Stomach smooth muscle (tissue), 2 donors: ENCODE measurements at regions not wholly inside any gene's neighbourhood (a gene's known extent, or its start where the extent isn't known, plus 50 kb on each side); places are given as distances from the start of the nearest gene placed in this dataset.

Source experiments
- H3K27ac ChIP-seq: one replicate; pipeline ENCODE4 v1.7.0; 2013; ENCODE audit warnings: mild to moderate bottlenecking, low read length, inconsistent platforms
- H3K27me3 ChIP-seq, 2 donors: one replicate each; pipeline ENCODE4 v1.7.0; 2013; ENCODE audit warnings: low read length in 2 of 2; ENCODE audit not compliant: insufficient read depth in 2 of 2, control insufficient read depth in 1 of 2
- H3K36me3 ChIP-seq, 2 donors: one replicate each; pipeline ENCODE4 v1.7.0; 2013; ENCODE audit warnings: low read length in 2 of 2; ENCODE audit not compliant: control insufficient read depth in 2 of 2, insufficient read depth in 2 of 2
- H3K4me1 ChIP-seq: one replicate; pipeline ENCODE4 v1.7.0; 2013; ENCODE audit warnings: low read length; ENCODE audit not compliant: control insufficient read depth, insufficient read depth
- H3K4me3 ChIP-seq, 2 donors: one replicate each; pipeline ENCODE4 v1.7.0; 2013; ENCODE audit warnings: low read length in 2 of 2
- H3K9ac ChIP-seq, 2 donors: one replicate each; pipeline ENCODE4 v1.7.0; 2013; ENCODE audit warnings: low read length in 2 of 2, mild to moderate bottlenecking in 1 of 2
- H3K9me3 ChIP-seq, 2 donors: one replicate each; pipeline ENCODE4 v1.7.0; 2013; ENCODE audit warnings: low read length in 2 of 2; ENCODE audit not compliant: control insufficient read depth in 2 of 2
- donor health status: healthy.
- donor health status: Pancreatic carcinoma.

DNA sequence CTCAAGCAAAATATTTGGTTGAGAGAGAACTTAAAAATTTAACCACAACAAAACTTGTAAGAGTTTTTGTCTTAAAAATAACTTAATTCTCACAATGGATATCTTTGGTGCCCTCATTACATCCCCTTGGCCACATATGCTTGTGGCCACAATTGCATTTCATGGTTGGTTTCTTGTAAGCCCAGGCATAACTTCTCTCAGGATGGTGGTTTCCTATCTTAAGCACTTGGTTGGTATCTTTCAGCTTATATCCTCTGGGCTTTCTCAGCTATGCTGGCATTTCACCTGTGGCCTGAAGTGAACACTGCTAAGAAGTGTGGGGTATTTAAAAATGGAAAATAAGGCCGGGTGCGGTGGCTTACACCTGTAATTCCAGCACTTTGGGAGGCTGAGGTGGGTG is 212.4 kb upstream of the MEF2C start:
- Histone ChIP-seq H3K9me3 (no peaks in the 10 kb centered on the region), H3K9ac (no peak overlapping the region), H3K27ac (no peak overlapping the region), H3K4me1 (no peaks in the 10 kb centered on the region), H3K27me3 (no peaks in the 10 kb centered on the region), H3K36me3 (no peaks in the 10 kb centered on the region), H3K4me3 (no peak overlapping the region)

- Histone ChIP-seq H3K9ac (no peak overlapping the region), H3K9me3 (no peaks in the 10 kb centered on the region), H3K27ac (no peak overlapping the region), H3K27me3 (no peaks in the 10 kb centered on the region), H3K36me3 (no peaks in the 10 kb centered on the region), H3K4me1 (no peaks in the 10 kb centered on the region), H3K4me3 (no peak overlapping the region)
Measured at GRCh38 chr5:89090037-89090436, 207.1 kb upstream of the MEF2C start.

DNA sequence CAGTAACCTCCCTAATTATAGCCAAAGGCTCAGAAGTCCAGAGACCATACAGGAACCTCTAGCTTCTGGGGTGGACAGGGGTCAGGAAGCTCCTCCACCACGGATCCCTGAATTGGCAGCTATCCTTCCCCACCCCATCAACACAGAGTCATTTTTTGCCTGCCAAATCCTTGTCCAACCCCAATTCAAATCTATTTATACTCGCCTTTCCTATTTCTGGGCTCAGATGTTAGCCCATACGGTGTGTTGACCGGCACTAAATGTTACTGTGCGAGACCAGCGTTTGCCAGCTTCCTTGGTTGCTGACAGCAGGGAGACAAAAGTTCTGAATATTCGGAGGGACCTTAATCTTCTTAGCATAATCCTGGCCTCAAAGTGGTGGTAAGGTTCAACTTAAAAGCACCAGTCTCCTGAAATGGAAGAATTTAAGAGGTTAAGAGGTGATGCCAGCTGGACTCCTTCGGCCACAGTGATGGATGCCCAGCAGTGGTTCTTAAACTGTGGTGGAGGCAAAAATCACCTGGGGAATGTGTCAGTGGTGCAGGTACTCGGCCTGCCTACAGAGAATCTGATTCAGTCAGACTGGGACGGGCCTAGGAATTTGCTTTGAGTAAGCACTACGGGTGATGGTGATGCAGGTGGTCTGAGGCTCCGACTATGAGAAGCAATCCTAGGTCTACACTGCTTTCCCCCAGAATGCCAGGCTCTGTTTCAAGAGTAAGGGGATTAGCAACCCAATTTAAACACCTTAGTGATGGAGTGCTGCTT is 204.8 kb upstream of the MEF2C start:
- no peaks in the 10 kb centered on the region for H3K4me1 ChIP-seq
- H3K36me3 ChIP-seq: no peaks in the 10 kb centered on the region
- no peaks in the 10 kb centered on the region for H3K9me3 ChIP-seq
- no peak overlapping the region for H3K27ac ChIP-seq
- H3K4me3 ChIP-seq: no peak overlapping the region
- no peak overlapping the region for H3K9ac ChIP-seq
- no peaks in the 10 kb centered on the region for H3K27me3 ChIP-seq

DNA sequence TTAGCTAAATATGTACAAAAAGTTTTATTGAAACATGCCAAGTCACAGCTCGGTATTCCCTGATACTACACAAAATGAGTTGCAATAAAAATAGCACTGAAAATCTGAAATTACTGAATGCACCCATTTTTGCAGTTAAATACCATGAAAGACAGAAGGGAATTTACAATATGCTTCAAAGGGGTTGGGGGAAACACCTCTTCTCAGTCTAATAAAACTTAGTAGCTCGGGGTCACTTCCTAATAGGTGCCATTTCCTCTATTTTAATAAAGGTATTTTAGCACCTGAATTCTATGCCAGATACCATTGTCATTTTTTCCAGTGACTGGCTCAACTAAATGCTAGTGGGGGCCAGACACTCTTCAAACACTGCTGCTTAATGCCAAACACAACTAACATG is 204.1 kb upstream of the MEF2C start:
- no peak overlapping the region for H3K4me3 ChIP-seq
- H3K9me3 ChIP-seq: no peaks in the 10 kb centered on the region
- no peaks in the 10 kb centered on the region for H3K27me3 ChIP-seq
- H3K9ac ChIP-seq: no peak overlapping the region
- no peaks in the 10 kb centered on the region for H3K4me1 ChIP-seq
- H3K27ac ChIP-seq: no peak overlapping the region
- H3K36me3 ChIP-seq: no peaks in the 10 kb centered on the region

GRCh38 chr5:89086390-89087086 is 203.6 kb upstream of the MEF2C start:
- H3K4me3 ChIP-seq: no peak overlapping the region
- no peaks in the 10 kb centered on the region for H3K27me3 ChIP-seq
- no peak overlapping the region for H3K27ac ChIP-seq
- H3K4me1 ChIP-seq: no peaks in the 10 kb centered on the region
- H3K36me3 ChIP-seq: no peaks in the 10 kb centered on the region
- H3K9me3 ChIP-seq: no peaks in the 10 kb centered on the region
- no peak overlapping the region for H3K9ac ChIP-seq

GRCh38 chr5:89083791-89084190 is 200.8 kb upstream of the MEF2C start:
- Histone ChIP-seq H3K9me3 (no peaks in the 10 kb centered on the region), H3K27ac (no peak overlapping the region), H3K36me3 (no peaks in the 10 kb centered on the region), H3K27me3 (no peaks in the 10 kb centered on the region), H3K4me1 (no peaks in the 10 kb centered on the region), H3K4me3 (no peak overlapping the region), H3K9ac (no peak overlapping the region)

GRCh38 chr5:89081360-89081759 is 198.4 kb upstream of the MEF2C start:
- Histone ChIP-seq H3K4me3 (no peak overlapping the region), H3K9me3 (no peaks in the 10 kb centered on the region), H3K4me1 (no peaks in the 10 kb centered on the region), H3K27ac (no peak overlapping the region), H3K36me3 (no peaks in the 10 kb centered on the region), H3K9ac (no peak overlapping the region), H3K27me3 (no peaks in the 10 kb centered on the region)

DNA sequence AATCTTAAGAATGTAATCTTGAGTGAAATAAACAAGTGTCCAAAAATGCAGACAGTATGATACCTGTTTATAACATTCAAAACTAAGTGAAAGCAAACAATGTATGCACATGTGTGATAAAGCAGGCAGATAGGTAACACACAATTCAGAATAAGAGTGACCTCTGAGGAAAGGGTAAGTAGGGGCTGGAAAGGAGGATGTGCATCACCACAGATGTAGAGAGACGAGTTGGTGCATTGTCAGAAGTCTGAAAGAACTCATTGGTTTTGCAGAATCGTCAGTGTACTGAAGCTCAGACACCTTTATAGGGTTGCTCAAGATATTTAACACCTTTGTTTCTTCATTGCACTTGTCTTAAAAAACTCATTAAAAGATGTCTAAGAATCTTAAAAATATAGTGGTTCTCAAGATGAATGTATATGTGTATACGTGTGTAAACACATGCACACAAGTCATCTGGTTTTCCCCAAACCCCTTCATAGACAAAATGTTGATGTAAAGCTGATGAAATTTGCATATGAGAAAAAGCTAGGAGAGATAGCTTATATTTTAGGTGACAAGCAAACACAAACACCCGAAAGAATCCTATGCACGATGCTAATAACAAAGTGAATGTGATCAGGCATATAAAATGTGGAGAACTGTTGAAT is 197.6 kb upstream of the MEF2C start:
- Histone ChIP-seq H3K9ac (no peak overlapping the region), H3K4me1 (no peaks in the 10 kb centered on the region), H3K4me3 (no peak overlapping the region), H3K27ac (no peak overlapping the region), H3K27me3 (no peaks in the 10 kb centered on the region), H3K36me3 (no peaks in the 10 kb centered on the region), H3K9me3 (no peaks in the 10 kb centered on the region)

DNA sequence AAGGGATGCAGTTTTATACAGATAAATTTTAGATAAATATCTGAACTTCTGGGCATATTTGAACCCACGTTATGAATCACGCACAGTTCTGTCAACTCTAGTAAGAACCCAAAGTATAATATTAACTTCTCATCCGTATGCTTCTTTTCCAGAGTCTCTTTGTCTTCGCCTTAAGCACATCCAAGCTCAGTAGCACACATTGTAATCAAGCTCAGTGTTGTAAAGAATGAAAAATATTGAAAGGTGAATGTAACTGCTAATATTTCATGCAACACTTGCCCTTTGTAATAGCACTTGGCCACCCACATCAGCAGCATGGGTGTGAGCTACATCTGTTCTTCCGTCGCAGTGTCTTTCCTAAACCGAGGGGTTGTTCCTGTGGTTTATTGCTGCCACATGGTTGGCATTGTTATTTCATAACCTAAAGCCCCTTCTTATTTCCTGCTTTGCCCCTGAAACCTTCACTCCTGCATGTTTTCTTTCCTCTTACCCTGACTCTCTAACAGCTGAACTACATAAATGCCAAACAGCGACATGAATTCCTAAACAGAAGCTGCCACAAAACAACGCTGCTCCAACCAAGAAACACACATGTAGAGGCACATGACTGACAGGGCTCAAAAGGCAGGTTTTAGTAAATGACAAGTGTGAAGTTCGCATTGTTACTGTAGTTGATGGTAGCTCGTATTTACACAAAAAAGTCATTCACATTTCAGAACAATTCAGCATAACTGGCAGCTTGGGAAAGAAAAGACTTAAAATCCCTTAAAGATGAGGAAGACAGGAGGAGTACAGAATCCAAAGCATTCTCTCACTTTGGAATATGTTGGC is 190.1 kb upstream of the MEF2C start:
- H3K36me3 ChIP-seq: no peaks in the 10 kb centered on the region
- H3K9ac ChIP-seq: no peak overlapping the region
- H3K4me3 ChIP-seq: no peak overlapping the region
- H3K27ac ChIP-seq: no peak overlapping the region
- H3K4me1 ChIP-seq: no peaks in the 10 kb centered on the region
- no peaks in the 10 kb centered on the region for H3K9me3 ChIP-seq
- H3K27me3 ChIP-seq: no peaks in the 10 kb centered on the region

DNA sequence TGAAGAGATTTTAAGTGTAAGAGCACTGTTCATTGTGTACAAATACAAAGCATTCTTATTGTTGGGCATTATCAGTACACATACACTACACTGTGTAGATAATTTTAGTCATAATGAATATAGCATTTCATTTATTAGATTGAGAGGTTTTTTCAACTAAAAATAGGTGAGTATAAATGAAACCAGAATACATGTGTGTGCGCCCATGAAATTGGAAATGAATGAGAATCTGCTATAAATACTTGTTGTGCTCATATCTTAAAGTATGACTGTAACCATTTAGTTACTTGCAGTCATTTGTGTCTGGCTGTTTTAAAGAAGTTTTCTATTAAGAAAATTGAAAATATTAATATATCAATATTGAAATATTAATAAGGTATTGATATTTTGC is 189.0 kb upstream of the MEF2C start:
- H3K9me3 ChIP-seq: no peaks in the 10 kb centered on the region
- no peak overlapping the region for H3K9ac ChIP-seq
- H3K36me3 ChIP-seq: no peaks in the 10 kb centered on the region
- H3K4me3 ChIP-seq: no peak overlapping the region
- no peaks in the 10 kb centered on the region for H3K4me1 ChIP-seq
- no peak overlapping the region for H3K27ac ChIP-seq
- no peaks in the 10 kb centered on the region for H3K27me3 ChIP-seq
